Urinary bladder (tissue), 3 donors: ENCODE measurements at regions not wholly inside any gene's neighbourhood (a gene's known extent, or its start where the extent isn't known, plus 50 kb on each side); places are given as distances from the start of the nearest gene placed in this dataset.
"Not testable (repeated sequence)": the region's sequence is repeated elsewhere in the genome, so short reads cannot be mapped to it uniquely, and the experiment has no call there.

ENCODE experiments used
- DNase-seq: peaks from one replicate; pipeline ENCODE4 v3.0.0-alpha.2; 2015; ENCODE audit errors: extremely low spot score
- H3K27ac ChIP-seq: one replicate; pipeline ENCODE4 v1.5.1; 2013; ENCODE audit warnings: low read depth, mild to moderate bottlenecking, moderate library complexity
- H3K36me3 ChIP-seq: one replicate; pipeline ENCODE4 v1.6.1; 2013; ENCODE audit warnings: mild to moderate bottlenecking, moderate library complexity; ENCODE audit not compliant: insufficient read depth
- H3K4me1 ChIP-seq: one replicate; pipeline ENCODE4 v1.6.1; 2013; ENCODE audit warnings: mild to moderate bottlenecking, moderate library complexity; ENCODE audit not compliant: insufficient read depth
- H3K4me3 ChIP-seq: one replicate; pipeline ENCODE4 v1.5.1; 2013; ENCODE audit warnings: low read depth, low read length
- WGBS: extraction: QIAGEN DNeasy Blood & Tissue Kit; methylation state at CpG from one replicate; pipeline ENCODE4 v1.1.7; 2013; 5-methylcytosine and 5-hydroxymethylcytosine counted together
- donor health status: healthy with polysubstance abuse.
- donor health status: healthy.

DNA sequence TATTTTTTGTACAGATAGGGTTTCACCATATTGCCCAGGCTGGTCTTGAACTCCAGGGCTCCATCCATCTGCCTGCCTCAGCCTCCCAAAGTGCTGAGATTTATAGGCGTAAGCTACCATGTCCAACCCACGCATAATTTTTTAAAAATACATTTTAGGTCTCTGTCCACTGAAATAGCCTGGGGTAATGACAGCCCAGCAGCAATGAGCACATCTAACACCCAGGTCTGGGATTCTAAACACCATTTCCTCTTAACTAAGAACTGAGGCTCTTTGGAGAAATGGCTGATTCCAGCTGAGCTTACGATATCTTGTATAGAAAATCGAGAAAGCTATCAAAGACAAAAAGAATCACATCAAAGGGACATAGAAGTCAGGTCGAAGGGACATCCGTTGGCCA lies 245.3 kb downstream of the PARN start:
- no peak overlapping the region for H3K4me3 ChIP-seq
- DNase-seq = no peak
- H3K36me3 ChIP-seq = no peaks in the 10 kb centered on the region
- WGBS = 92% methylated on average over 6 of the region's 6 CpGs
- no peak overlapping the region for H3K27ac ChIP-seq
- H3K4me1 ChIP-seq = no peaks in the 10 kb centered on the region

DNA sequence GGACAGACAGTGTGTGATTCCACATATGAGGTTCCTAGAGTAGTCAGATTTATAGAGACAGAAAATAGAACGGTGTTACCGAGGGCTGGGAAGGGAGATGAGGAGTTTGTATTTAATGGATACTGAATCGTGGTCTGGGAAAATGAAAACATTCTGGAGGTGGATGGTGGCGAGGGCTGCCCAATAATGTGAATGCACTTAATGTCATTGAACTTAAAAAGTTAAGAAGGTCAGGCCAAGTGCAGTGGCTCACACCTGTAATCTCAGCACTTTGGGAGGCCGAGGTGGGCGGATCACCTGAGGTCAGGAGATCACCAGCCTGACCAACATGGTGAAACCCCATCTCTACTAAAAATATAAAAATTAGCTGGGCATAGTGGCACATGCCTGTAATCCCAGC lies 246.2 kb downstream of the PARN start:
- 95% methylated on average over 6 of the region's 6 CpGs for WGBS
- not testable (repeated sequence) for H3K36me3 ChIP-seq, H3K4me1 ChIP-seq, DNase-seq, H3K4me3 ChIP-seq, H3K27ac ChIP-seq

DNA sequence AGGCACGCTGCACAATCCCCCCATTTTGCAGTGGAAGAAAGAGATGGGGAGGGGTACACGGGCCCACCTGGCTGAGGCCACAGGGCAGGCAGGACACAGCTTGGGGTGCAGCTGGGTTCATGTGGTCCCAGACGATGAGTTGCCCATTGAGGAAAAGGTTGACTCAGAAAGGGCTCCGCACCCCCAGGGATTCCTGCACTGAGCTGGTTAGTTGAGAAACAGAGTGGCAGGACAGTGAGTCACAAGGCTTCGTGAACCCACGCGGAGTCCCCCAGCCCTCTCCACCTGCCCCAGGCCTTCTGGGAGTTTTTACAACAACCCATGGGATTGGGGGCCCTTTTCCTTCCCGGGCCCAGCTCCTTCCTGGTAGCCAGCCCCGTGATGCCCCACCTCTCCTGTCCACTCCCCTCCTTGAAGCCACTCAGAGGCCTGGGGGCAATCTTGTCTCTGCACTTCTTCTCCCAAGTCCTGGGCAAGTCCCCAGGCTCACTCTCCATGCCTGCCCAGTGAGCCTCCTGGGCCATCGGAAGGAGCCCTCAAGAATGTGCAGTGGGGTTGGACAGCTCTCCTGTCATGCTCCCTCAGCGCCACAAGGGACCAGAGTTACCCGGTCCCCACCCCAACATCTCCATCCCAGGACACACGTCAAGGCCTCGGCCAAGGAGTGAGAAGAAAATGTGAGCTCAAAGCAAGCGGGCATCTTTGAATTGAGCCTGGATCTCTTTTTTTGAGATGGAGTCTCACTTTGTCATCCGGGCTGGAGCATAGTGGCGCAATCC lies 251.2 kb downstream of the PARN start:
- WGBS = 94% methylated on average over 17 of the region's 17 CpGs
- Histone ChIP-seq H3K36me3 (no peaks in the 10 kb centered on the region), H3K4me1 (no peaks in the 10 kb centered on the region), H3K27ac (no peak overlapping the region), H3K4me3 (no peak overlapping the region)
- DNase-seq = no peak

DNA sequence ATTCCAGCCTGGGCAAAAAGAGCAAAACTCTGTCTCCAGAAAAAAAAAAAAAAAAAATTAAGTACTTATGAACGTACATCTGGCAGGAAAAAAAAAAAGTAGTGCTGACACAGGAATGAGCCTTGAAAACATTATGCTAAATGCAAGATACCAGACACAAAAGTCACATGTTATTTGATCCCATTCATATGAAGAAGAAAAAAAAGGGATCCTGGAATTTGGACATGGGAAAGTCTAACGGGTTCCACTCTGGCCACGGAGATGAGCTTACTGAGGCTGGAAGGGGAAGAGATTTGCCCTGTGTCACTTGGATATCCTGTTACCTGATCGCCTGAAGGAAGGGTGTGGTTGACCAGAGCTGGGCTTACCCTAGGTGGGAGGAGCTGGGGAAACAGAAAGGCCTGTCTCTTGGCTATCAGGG lies 251.9 kb downstream of the PARN start:
- no peak overlapping the region for H3K27ac ChIP-seq
- no peaks in the 10 kb centered on the region for H3K36me3 ChIP-seq
- 41% methylated on average over 4 of the region's 4 CpGs for WGBS
- H3K4me1 ChIP-seq = no peaks in the 10 kb centered on the region
- no peak overlapping the region for H3K4me3 ChIP-seq
- DNase-seq = no peak

DNA sequence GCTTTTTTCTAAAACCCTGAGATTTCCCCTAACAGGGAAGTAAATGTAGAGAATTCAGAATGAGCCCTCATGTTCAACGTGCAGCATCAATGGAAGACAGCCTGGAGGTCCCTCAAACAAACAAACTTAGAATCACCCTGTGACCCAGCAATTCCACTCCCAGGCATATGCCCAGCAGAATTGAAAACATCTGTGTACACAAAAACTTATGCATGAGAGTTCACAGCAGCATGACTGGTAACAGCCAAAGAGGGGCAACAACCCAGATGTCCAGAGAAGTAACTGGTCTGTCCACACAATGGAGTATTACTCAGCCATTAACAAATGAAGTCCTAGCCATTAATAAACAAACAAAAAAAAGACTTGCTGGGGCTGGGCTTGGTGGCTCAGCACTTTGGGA lies 252.7 kb downstream of the PARN start:
- no peaks in the 10 kb centered on the region for H3K36me3 ChIP-seq
- no peak for DNase-seq
- H3K4me3 ChIP-seq = no peak overlapping the region
- H3K27ac ChIP-seq = no peak overlapping the region
- no peaks in the 10 kb centered on the region for H3K4me1 ChIP-seq
- 68% methylated on average over 1 of the region's 1 CpG for WGBS

DNA sequence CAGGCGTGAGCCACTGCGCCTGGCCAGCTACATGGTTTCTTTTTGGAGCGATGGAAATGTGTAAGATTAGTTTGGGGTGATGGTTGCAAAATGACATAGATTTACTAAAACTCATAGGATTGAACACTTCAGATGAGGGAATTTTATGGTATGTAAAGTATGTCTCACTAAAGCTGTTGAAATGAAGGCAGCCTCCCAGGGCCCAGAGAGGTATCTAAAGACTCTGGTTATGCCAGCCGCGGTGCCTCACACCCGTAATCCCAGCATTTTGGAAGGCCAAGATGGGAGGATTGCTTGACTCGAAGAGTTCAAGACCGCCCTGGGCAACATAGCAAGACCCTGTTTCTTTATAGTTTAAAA lies 254.9 kb downstream of the PARN start:
- WGBS = 94% methylated on average over 8 of the region's 8 CpGs
- DNase-seq = no peak
- H3K27ac ChIP-seq = no peak overlapping the region
- no peaks in the 10 kb centered on the region for H3K4me1 ChIP-seq
- H3K36me3 ChIP-seq = no peaks in the 10 kb centered on the region
- H3K4me3 ChIP-seq = no peak overlapping the region

DNA sequence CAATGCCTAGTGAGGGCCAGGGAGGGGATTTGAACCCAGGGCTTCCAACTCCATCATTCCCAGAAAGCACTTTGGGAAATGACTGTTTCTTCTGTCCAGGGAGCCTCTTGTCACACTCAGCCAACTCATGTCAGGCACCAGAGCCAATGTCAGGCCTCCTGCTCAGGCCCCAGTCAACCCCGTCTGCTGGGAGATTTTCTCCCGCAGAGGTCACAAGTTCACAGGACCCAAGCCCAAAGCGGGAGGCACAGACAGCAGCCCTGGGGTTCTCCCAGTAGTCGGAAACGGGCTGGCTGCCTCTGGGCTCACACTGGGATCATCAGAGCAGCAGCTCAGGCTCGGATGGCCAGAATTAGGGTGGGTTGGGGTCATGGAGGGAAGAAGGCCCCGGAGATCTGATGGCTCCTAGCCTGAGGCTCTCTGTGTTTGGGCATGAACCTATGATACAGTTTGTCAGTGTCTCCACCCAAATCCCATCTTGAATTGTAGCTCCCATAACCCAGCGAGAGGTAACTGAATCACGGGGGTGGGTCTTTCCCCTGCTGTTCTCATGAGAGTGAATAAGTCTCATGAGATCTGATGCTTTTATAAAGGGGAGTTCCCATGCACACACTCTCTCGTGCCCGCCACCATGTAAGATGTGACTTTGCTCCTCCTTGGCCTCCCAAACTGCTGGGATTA lies 255.5 kb downstream of the PARN start:
- no peak for DNase-seq
- Histone ChIP-seq H3K4me3 (no peak overlapping the region), H3K27ac (no peak overlapping the region), H3K36me3 (no peaks in the 10 kb centered on the region), H3K4me1 (no peaks in the 10 kb centered on the region)
- WGBS = 84% methylated on average over 11 of the region's 11 CpGs

DNA sequence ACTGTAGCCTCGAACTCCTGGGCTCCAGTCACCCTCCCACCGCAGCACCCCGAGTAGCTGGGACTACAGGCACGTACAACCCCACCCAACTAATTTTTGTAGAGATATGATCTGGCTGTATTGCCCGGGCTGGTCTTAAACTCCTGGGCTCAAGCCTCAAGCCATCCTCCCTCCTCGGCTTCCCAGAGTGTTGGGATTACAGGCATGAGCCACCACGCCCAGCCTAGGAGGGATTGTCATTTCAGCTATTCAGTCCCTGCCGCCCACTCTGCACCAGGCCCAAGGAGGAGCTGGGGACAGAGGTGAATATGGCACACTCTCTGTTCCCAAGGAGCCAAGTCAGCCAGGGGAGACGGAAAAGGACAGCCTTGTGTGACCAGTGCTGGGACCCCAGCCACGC lies 256.2 kb downstream of the PARN start:
- DNase-seq = no peak
- 84% methylated on average over 10 of the region's 10 CpGs for WGBS

DNA sequence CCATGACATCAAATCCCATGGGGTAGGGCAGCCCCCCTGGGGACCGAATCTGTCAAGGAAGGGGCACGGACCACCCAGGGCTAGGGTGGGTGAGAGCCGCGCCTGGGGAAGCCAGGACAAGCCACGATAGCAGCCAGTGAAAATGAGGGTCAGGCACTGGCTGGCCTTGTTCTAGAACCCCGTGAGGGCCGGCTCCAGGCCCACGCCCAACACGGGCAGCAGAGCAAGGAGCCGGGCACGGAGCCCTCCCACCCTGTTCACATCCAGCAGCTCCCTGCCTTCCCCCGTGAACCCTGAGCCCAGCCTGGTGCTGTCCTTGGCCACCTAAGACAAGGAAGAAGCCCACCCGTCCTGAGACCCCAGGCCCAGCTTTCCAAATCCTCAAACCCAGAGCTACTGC lies 256.7 kb downstream of the PARN start:
- Histone ChIP-seq H3K36me3 (no peaks in the 10 kb centered on the region), H3K4me3 (no peak overlapping the region), H3K4me1 (no peaks in the 10 kb centered on the region), H3K27ac (no peak overlapping the region)
- no peak for DNase-seq
- 91% methylated on average over 13 of the region's 13 CpGs for WGBS

More for the DNA sequence above, 256.2 kb downstream of the PARN start:
- Histone ChIP-seq H3K27ac (no peak overlapping the region), H3K36me3 (no peaks in the 10 kb centered on the region), H3K4me3 (no peak overlapping the region), H3K4me1 (no peaks in the 10 kb centered on the region)

DNA sequence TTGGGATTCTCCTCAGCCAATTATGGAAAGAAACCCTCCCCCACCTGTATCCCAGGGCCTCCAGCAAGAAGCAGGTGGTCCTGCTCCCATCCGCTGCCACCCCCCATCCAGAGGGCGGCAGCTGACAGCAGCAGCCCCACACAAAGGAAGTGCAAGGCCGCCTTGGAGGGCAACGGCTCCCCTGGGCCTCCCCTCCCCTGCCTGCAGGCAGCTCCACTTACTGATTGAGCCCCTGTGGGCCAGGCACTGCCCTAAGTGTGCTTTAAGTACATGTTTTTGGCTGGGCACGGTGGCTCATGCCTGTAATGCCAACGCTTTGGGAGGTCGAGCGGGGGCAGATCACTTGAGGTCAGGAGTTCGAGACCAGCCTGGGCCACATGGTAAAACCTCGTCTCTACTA lies 257.6 kb downstream of the PARN start:
- H3K4me1 ChIP-seq = no peaks in the 10 kb centered on the region
- H3K36me3 ChIP-seq = no peaks in the 10 kb centered on the region
- 78% methylated on average over 10 of the region's 10 CpGs for WGBS
- no peak overlapping the region for H3K27ac ChIP-seq
- no peak for DNase-seq
- no peak overlapping the region for H3K4me3 ChIP-seq

DNA sequence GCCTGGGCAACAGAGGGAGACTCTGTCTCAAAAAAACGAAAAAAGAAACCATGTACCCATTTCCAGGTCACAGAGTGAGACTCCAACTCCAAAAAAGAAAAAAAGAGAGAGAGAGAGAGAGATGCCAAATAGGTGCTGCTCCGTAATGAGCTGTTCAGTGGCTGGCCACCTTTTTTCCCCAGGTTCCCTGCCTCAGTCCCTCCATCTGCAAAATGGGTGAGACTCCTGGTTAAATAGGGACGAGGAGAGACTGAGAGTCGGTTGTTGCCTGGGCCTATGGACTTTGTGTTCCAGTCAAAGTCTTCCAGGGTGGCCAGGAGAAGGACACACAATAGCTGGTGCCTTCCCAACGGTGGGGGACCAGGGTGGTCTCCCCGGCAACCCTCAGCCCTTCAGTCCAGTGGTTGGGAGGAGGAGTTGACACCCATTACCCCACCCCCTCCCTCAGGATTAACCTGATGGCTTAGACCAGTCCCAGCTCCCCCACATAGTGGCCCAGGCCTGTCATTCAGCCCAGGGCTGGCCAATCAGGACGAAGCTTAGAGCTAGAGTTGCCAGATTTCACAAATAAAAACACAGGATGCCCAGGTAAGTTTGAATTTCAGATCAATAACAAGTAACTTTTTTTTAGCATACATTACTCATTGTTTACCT lies 258.2 kb downstream of the PARN start:
- no peak overlapping the region for H3K4me3 ChIP-seq
- H3K4me1 ChIP-seq = no peaks in the 10 kb centered on the region
- DNase-seq = no peak
- H3K27ac ChIP-seq = no peak overlapping the region
- no peaks in the 10 kb centered on the region for H3K36me3 ChIP-seq
- 70% methylated on average over 7 of the region's 7 CpGs for WGBS

DNA sequence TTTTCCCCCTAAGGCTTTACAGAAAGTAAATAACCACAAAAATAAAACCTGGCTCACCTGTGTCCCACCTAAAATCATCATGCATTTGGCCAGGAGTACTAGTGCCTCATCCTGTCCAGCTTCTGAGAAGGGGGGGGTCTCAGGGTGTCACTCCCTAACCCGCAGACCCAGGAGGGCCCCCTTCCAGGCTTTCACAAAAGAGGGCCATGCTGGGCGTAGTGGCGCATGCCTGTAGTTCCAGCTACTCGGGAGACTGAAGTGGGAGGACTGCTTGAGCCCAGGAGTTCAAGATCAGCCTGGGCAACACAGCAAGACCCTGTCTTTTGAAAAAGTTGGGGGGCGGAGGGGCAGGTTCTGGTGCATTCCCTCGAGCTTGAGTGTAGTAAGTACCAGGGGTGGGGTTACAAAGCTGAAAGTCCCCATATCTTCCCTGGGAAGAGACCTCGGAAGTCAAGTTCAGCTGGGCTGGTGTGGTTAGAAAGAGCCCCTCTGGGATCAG lies 259.3 kb downstream of the PARN start:
- 81% methylated on average over 7 of the region's 7 CpGs for WGBS
- Histone ChIP-seq H3K36me3 (no peaks in the 10 kb centered on the region), H3K4me3 (no peak overlapping the region), H3K4me1 (no peaks in the 10 kb centered on the region), H3K27ac (no peak overlapping the region)
- no peak for DNase-seq

DNA sequence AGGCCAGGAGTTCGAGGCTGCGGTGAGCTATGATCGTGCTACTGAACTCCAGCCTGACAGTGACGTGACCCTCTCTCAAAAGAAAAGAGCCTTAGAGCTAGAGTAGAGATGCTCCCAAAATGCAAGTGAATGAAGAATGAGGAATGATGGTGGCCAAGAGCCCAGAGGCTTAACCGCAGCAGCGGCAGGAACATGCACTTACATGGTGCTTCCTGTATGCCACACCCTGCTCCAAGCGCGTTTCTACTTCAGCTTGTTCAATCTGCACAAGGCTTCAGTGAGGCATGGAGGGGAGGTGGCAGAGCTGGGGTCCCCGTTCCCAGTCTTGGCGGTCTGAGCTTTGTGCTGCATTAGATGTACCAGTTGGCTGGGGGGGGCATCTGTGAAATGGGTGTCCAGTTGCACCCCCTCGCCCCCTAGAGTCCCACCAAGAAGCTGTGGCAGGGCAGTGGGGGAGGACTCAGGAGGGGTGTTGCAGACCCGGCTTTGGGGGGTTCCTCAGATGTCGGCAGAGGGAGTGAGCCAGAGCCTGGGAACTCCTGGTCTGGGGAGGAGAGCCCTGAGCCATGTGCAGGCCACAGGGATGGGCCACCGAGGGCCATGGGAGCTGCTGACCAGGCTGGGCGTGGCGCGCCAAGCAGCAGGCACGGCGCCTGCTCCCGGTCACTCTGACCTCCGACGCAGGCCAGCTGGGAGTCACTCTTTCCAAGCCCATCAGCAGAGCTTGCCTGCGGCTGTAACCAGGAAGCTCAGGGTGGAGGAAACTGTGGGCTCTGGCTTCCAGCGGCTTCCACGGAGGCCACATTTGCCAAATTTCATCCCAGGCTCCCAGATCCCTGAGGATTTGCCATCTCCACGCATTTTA lies 260.1 kb downstream of the PARN start:
- Histone ChIP-seq H3K4me1 (no peaks in the 10 kb centered on the region), H3K27ac (no peak overlapping the region), H3K36me3 (no peaks in the 10 kb centered on the region), H3K4me3 (no peak overlapping the region)
- no peak for DNase-seq
- WGBS = 62% methylated on average over 26 of the region's 26 CpGs
